ENCODE measurements at regions not wholly inside any gene's neighbourhood (a gene's known extent, or its start where the extent isn't known, plus 50 kb on each side); places are given as distances from the start of the nearest gene placed in this dataset.

DNA sequence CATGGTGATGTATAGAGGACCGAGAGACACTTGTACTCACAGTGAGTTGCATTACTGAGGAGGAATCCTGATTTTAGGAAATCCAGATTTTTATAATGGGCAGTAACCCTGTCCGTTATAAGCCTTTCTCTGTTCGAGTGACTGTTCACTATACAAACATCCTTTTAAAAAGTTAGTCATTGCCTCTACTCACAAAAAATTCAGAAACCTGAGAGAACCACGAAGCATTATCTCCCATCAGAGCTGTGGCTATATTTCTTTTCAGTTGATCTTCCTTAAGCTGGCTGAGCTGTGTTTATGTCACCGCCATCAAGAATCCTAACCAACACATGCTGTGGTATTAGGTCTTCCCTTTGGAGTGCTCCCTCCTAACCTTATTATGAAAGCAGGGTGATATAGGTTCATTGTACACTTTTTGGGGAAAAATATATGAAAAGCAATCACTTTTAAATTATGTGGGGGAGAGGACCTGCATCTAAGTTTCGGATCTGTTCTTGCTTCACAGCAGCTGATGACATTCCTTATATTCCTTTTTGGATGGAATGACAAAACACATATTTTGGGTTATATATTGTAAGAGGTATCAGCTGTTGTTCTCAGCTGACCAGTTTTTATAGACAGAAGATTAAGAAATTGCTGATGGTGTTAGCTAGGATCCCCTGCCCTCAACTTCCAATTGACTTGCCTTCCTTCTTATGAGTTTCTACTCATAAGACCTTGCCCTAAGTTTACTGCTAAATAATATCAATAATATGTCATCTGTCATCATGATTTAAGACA, 465.9 kb upstream of the RASGRP1 start:
- TF ChIP-seq POLR2A (IDR thresholded peaks at IDR 0.05) = no peak
- TF ChIP-seq, protein P1, sequence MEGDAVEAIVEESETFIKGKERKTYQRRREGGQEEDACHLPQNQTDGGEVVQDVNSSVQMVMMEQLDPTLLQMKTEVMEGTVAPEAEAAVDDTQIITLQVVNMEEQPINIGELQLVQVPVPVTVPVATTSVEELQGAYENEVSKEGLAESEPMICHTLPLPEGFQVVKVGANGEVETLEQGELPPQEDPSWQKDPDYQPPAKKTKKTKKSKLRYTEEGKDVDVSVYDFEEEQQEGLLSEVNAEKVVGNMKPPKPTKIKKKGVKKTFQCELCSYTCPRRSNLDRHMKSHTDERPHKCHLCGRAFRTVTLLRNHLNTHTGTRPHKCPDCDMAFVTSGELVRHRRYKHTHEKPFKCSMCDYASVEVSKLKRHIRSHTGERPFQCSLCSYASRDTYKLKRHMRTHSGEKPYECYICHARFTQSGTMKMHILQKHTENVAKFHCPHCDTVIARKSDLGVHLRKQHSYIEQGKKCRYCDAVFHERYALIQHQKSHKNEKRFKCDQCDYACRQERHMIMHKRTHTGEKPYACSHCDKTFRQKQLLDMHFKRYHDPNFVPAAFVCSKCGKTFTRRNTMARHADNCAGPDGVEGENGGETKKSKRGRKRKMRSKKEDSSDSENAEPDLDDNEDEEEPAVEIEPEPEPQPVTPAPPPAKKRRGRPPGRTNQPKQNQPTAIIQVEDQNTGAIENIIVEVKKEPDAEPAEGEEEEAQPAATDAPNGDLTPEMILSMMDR (IDR thresholded peaks at IDR 0.05) = no peak
